D721Med (cell line): ENCODE measurements at regions not wholly inside any gene's neighbourhood (a gene's known extent, or its start where the extent isn't known, plus 50 kb on each side); places are given as distances from the start of the nearest gene placed in this dataset.

Experiments
- DNase-seq: peaks from one replicate; pipeline ENCODE4 v3.0.0; 2011; ENCODE audit warnings: low spot score; ENCODE audit not compliant: insufficient read length
- FAIRE-seq: peaks from 2 replicates; lab custom pipeline; 2011; peaks lifted over from hg19 to GRCh38; lab: Jason Lieb, UNC
- CTCF ChIP-seq: IDR thresholded peaks from 2 replicates; pipeline ENCODE4 v1.5.1; 2012; ENCODE audit warnings: mild to moderate bottlenecking, control low read depth; ENCODE audit not compliant: insufficient read depth; ENCODE audit errors: missing control alignments

GRCh38 chr3:145623349-145623748 lies 537.6 kb downstream of the PLOD2 start:
- no peak for TF ChIP-seq CTCF
- FAIRE-seq (no peak), DNase-seq (no peak)

GRCh38 chr3:145628211-145628610 lies 532.8 kb downstream of the PLOD2 start:
- DNase-seq (no peak), FAIRE-seq (no peak)
- TF ChIP-seq CTCF: no peak

- FAIRE-seq (no peak), DNase-seq (no peak)
- TF ChIP-seq CTCF: no peak
Observed at GRCh38 chr3:145637105-145637504, 523.9 kb downstream of the PLOD2 start.

- no peak for TF ChIP-seq CTCF
- DNase-seq (no peak), FAIRE-seq (no peak)
Observed at GRCh38 chr3:145639003-145639606, 521.9 kb downstream of the PLOD2 start.

GRCh38 chr3:145639875-145640274 lies 521.1 kb downstream of the PLOD2 start:
- DNase-seq (no peak), FAIRE-seq (no peak)
- no peak for TF ChIP-seq CTCF

GRCh38 chr3:145648396-145648795 lies 512.6 kb downstream of the PLOD2 start:
- DNase-seq (peak; percentile 27), FAIRE-seq (peak; percentile 93)
- TF ChIP-seq CTCF: no peak

- no peak for DNase-seq
- FAIRE-seq: no peak
- TF ChIP-seq CTCF: no peak
Observed at GRCh38 chr3:145649368-145649887, 511.6 kb downstream of the PLOD2 start.
